Fibroblast of skin of left quadriceps (primary cell): ENCODE measurements at regions not wholly inside any gene's neighbourhood (a gene's known extent, or its start where the extent isn't known, plus 50 kb on each side); places are given as distances from the start of the nearest gene placed in this dataset.
"Not testable (repeated sequence)": the region's sequence is repeated elsewhere in the genome, so short reads cannot be mapped to it uniquely, and the experiment has no call there.

Experiments used
- DNase-seq, 2 experiments: peaks; one replicate each; pipeline ENCODE4 v3.0.0-alpha.2; 2013; ENCODE audit warnings: low read depth in 2 of 2

- no peak for DNase-seq
These were observed 535.2 kb upstream of the EPHA7 start for GRCh38 chr6:93954584-93954983.

- no peak for DNase-seq
These were observed 524.3 kb upstream of the EPHA7 start for GRCh38 chr6:93943661-93944060.

- DNase-seq: no peak
These were observed 521.0 kb upstream of the EPHA7 start for GRCh38 chr6:93940381-93940780.

DNA sequence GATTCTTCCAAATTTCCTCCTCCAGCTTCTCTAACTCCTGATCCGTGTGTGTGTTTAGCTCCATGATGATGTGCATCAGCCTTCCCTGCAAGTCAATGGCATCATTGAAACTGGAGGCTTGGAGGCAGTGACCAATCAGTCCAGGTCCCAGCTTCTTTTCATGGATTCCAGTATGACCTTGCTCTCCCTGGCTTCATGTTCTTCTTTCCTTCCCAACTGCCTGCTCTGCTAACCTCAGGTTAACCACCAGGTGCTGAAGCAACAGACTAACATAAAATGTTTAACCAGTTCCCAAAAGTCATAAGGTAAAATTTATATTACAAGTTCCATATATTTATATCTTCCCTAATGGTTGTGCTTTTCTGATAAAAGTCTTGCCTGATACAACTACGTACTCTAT, 512.8 kb upstream of the EPHA7 start:
- DNase-seq: no peak

DNA sequence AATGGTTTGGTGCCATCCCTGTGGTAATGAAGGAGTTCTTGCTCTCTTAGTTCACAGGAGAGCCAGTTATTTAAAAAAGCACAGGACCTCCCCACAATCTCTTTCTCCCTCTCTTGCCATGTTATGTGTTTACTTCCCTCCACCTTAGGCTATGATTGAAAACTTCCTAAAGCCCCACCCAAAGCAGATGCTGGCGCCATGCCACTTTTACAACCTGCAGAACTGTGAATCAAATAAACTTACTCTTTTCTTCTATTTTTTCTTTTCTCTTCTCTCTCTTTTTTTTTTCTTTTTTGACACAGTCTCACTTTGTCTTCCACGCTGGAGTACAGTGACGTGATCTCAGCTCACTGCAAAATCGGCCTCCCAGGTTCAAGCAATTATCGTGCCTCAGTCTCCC, 508.4 kb upstream of the EPHA7 start:
- DNase-seq: no peak

GRCh38 chr6:93919365-93919764, 500.0 kb upstream of the EPHA7 start:
- no peak for DNase-seq

DNA sequence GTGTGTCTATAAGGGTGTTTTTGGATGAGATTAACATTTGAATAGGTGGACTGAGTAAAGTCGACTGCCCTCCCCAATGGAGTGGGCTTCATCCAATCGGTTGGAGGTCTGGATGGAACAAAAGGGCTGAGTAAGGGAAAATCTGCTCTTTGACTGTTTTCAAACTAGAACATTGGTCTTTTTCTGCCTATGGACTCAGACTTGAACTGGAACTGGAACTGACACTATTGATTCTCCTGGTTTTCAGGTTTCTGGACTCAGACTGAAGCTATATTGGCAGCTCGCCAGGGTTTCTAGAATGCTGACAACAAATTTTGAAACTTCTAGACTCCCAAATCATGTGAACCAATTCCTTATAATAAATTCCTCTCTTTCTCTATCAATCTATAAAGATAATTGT, 498.9 kb upstream of the EPHA7 start:
- DNase-seq: no peak

DNA sequence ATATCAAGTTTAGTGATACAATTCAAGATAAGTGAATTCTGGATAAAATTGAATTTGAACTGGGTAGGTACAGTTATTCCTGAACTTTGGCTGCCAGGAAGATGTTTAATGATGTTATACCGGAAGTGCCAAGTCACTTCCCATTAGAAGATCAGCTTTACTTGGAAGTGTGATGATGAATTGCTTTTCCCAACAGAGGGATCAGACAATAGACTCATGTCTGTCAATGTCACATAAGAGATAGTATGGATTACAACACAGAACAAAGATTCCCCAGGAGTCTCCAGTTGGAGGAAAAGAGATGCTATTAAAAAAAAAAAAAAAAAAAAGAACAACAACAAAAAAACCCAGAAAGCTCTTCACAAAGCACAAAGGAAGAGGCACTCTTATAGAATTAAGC, 497.9 kb upstream of the EPHA7 start:
- DNase-seq: no peak

DNA sequence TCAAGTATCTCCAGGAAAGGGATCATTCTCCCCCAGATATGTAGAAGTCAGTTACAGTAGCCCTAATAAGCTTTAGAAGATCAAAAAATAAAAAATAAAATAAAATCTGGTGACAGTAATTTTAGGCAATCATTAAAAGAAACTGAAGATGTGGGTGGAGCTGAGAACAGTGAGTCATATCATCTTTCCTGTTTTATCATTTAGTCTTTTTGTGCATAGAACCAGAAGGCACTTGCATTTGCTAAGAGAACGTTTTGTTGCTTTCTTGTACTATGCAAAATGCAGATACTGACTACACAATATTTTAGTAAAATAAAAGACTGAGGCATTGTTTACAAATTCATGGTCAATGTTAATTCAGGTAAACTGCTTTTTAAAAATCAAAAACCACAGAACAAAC, 497.4 kb upstream of the EPHA7 start:
- DNase-seq: no peak

DNA sequence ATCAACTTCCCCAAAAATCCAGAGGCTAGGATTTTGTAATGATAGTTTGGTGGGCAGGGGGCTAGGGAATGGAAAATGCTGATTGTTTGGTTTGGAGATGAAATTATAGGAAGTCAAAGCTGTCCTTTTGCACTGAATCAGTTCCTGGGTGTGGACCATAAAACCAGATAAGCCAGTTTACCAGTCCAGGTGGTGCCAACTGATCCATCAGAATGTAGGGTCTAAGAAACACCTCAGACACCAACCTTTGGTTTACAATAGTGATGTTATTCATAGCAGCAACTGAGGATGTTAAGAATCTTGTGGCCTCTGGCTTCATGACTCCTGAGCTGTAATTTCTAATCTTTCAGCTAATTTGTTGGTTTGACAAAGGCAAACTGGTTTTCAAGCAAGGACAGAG, 496.6 kb upstream of the EPHA7 start:
- no peak for DNase-seq

DNA sequence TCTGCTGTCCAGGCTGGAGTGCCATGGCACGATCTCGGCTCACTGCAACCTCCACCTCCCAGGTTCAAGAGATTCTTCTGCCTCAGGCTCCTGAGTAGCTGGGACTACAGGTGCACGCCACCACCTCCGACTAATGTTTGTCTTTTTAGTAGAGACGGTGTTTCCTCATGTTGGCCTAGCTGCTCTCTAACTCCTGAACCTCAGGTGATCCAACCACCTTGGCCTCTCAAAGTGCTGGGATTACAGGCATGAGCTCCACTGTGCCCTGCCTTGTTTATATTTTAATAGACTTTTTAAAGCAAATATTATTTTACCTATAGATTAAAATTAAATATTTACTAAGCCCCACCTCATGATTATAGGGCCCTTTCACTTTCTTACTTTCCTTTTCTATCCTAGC, 483.2 kb upstream of the EPHA7 start:
- no peak for DNase-seq

DNA sequence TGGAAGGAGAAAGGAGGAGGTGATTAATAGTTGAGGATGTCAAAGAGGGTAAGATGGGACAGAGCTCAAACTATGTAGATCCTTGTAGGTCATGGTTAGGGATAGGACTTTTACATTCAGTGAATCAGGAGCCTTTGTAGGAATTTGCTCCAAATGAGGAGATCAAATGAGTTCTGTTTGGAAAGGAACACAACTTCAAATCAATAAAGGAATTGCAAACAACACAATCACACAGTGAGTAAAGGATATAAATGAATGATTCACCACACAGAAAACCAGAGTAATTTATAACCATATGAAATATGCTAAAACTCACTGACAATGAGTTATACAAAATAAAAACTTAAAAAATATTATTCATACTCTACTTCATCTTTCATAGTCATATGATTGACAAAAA, 480.8 kb upstream of the EPHA7 start:
- no peak for DNase-seq

- DNase-seq: no peak
These were observed 476.7 kb upstream of the EPHA7 start for GRCh38 chr6:93896081-93896480.

DNA sequence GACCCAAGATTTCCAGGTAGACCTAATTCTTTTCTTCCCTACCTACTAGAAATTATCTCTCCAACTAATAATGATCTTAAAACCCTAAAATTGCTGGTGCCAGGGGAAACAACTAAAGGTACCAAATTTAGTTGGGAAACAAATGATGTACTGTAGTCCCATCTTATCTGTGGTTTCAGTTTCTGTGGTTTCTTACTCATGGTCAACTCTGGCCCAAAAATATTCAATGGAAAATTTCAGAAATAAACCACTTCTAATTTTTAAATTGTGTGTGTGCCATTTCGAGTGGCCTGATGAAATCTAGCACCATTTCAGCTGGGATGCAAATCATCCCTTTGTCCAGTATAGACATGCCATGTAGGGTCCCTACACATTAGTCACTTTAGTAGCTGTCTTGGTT, 475.2 kb upstream of the EPHA7 start:
- no peak for DNase-seq

GRCh38 chr6:93889713-93890112, 470.4 kb upstream of the EPHA7 start:
- DNase-seq: no peak

- DNase-seq: no peak
These were observed 467.1 kb upstream of the EPHA7 start for GRCh38 chr6:93886416-93886815.

DNA sequence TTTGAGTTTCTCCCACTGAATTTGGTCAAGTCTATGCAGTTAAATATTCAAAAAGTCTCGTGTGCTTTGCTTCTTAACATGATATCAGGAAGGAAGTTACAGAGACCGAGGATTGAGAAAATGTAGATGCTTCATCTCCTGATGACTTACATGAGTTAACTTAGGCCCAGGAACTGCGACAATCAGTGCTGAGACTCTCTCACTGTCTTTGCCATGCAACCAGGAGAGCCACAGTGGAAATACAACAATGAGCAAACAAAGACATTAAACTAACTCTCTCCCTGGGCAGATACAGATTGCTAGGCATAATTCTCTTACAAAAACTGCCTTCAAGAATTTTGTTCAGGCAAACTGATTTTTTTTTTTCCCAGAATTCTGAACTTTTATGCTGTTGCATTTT, 440.6 kb upstream of the EPHA7 start:
- no peak for DNase-seq

- DNase-seq: no peak
These were observed 438.9 kb upstream of the EPHA7 start for GRCh38 chr6:93858213-93858612.

- no peak for DNase-seq
These were observed 430.5 kb upstream of the EPHA7 start for GRCh38 chr6:93849857-93850256.

DNA sequence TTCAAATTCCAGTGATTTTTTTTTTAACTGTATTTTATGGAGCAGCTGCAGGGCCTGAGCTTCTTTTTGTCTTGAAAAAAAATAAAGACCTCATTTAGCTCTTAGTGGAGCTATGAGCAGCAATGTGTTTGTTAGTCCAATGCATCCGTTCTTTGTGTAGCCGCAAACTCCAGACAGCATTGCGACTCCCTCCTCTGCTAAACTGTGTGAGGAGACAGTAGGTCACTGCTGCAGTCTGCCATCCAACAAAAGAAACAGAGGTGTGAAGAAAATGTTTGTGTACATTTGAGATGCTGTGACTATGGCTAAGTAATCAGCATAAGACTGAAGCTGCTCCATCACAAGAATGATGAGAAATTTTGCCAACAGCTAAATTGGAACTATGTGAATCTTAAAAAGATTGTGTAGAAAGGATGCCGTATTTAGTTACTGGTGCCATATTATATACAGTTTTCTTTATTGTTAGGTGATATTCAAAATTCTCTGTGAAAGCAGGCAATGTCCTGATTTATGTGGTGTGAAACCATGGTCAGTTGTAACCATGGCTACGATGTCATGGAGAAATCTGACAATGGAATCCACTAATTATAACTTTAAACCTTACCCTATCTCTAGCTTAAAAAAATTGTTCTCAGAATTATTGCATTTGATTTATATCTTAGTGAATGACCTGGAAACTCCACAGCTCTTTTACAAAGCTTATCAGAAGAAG, 428.8 kb upstream of the EPHA7 start:
- no peak for DNase-seq

DNA sequence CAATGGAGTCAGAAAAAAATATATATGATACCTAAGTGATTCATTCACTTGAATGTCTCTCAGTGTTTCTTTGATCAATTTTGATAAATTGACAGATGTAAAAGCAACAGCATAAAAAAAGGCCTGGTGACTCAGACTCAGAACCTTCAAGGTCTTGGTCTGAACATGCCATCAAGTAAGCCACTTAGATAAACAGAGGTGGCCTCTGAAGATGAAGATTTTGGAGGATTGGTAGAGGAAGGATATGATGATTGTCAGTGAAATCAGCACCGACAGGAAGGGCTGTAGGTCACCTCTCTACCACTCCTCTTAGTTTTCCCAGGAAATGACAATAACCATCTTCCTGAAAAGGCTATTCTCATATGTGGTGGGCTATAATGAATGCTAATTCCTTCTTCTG, 422.8 kb upstream of the EPHA7 start:
- DNase-seq: no peak

GRCh38 chr6:93835451-93836145, 416.2 kb upstream of the EPHA7 start:
- DNase-seq: not testable (repeated sequence)

DNA sequence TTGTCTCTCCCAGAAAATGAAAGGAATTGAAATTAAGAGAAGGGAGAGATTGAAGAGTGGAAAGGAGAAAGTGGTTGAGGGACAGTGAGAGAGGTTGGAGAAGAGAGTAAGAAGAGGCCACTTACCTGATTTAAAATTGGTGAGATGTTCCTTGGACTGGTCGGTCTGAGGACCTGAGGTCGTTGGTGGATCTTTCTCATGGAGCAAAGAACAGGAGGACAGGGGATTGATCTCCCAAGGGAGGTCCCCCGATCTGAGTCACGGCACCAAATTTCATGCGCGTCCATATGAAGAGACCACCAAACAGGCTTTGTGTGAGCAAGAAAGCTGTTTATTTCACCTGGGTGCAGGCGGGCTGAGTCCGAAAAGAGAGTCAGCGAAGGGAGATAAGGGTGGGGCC, 415.7 kb upstream of the EPHA7 start:
- not testable (repeated sequence) for DNase-seq

GRCh38 chr6:93833326-93833725, 414.0 kb upstream of the EPHA7 start:
- DNase-seq: not testable (repeated sequence)
